Ovary (tissue), 7 donors: ENCODE measurements at regions not wholly inside any gene's neighbourhood (a gene's known extent, or its start where the extent isn't known, plus 50 kb on each side); places are given as distances from the start of the nearest gene placed in this dataset.

Source experiments
- DNase-seq, 5 donors: peaks; one replicate each; pipeline ENCODE4 v3.0.0-alpha.2; 2019 to 2020
- H3K27ac ChIP-seq, 2 donors: fragments of 200-600 bp; one replicate each; pipeline versions ENCODE4 v1.5.1 to v1.8.0; 2019 to 2022
- H3K27me3 ChIP-seq: fragments of 200-600 bp; one replicate; pipeline ENCODE4 v1.8.0; 2022
- H3K36me3 ChIP-seq: fragments of 200-600 bp; sonication (generic); one replicate; pipeline ENCODE4 v1.5.1; 2019
- H3K4me1 ChIP-seq: one replicate; pipeline ENCODE4 v1.8.1; 2013; ENCODE audit warnings: mild to moderate bottlenecking, moderate library complexity; ENCODE audit not compliant: insufficient read depth
- H3K4me3 ChIP-seq: fragments of 200-600 bp; sonication (generic); one replicate; pipeline ENCODE4 v1.5.1; 2017
- H3K9me3 ChIP-seq, 2 donors: fragments of 200-600 bp in 1 of 2; sonication (generic) in 1 of 2; one replicate each; pipeline versions ENCODE4 v1.5.1 to v1.8.1; 2013 to 2019; ENCODE audit warnings: mild to moderate bottlenecking in 1 of 2, moderate library complexity in 1 of 2
- CTCF ChIP-seq, 3 donors: fragments of 450-650 bp in 2 of 3; fragments of 200-600 bp in 1 of 3; IDR thresholded peaks; one replicate each; pipeline versions ENCODE4 v1.5.1 to v1.8.0; 2016 to 2022; ENCODE audit warnings: antibody characterized with exemption in 3 of 3, mild to moderate bottlenecking in 1 of 3
- EP300 ChIP-seq: sonication (generic); formaldehyde crosslinking; IDR thresholded peaks from one replicate; pipeline ENCODE4 v1.6.1; 2017; ENCODE audit warnings: antibody characterized with exemption
- POLR2A ChIP-seq: fragments of 450-650 bp; IDR thresholded peaks from one replicate; pipeline ENCODE4 v1.6.1; 2017; ENCODE audit warnings: antibody characterized with exemption, mild to moderate bottlenecking, moderate library complexity
- WGBS, 3 donors: extraction: QIAGEN DNeasy Blood & Tissue Kit in 1 of 3; methylation state at CpG; one replicate each; pipeline versions ENCODE4 v1.1.5 to v1.1.7; 2013 to 2017; 5-methylcytosine and 5-hydroxymethylcytosine counted together
- intact Hi-C, 4 donors: fragments of 100-400 bp; cut with DNase I; formaldehyde crosslinking; loops; one replicate each; pipeline versions ENCODE4 v1.11.0 to v1.15.1; 2022 to 2023
- donor health status: DM: no; HTN: no; CAD: no; lungs with moderate emphysema.
- donor health status: DM: no; HTN: no; CAD: no.
- donor health status: Bipolar disorder and iron deficiency.
- donor health status: DM: no; HTN: no; CAD: no.
- donor health status: DM: yes; HTN: yes; CAD: no.

- Histone ChIP-seq H3K27me3 (no peaks in the 10 kb centered on the region), H3K9me3 (no peaks in the 10 kb centered on the region), H3K4me3 (no peak overlapping the region), H3K36me3 (no peaks in the 10 kb centered on the region), H3K4me1 (no peaks in the 10 kb centered on the region), H3K27ac (no peak overlapping the region)
- DNase-seq: no peak
- intact Hi-C loops: no loop called here
- TF ChIP-seq CTCF (IDR thresholded peaks at IDR 0.05) (no peak), EP300 (no peak), POLR2A (no peak)
- WGBS, 3 donors: 51 to 74% (median 61%) methylated on average over 4 of the region's 4 CpGs
Measured at GRCh38 chr1:199956005-199956404, 71.5 kb upstream of the NR5A2 start.

- H3K27ac ChIP-seq: no peak overlapping the region
- no peak for TF ChIP-seq POLR2A
- TF ChIP-seq EP300: no peak
- no peak for TF ChIP-seq CTCF (IDR thresholded peaks at IDR 0.05)
- no peak for DNase-seq
- no peaks in the 10 kb centered on the region for H3K27me3 ChIP-seq
- H3K9me3 ChIP-seq: no peaks in the 10 kb centered on the region
- H3K4me1 ChIP-seq: no peaks in the 10 kb centered on the region
- WGBS, 3 donors: 95 to 97% (median 95%) methylated on average over 29 of the region's 29 CpGs
- H3K36me3 ChIP-seq: no peaks in the 10 kb centered on the region
- no peak overlapping the region for H3K4me3 ChIP-seq
- intact Hi-C loops: no loop called here
Measured at GRCh38 chr1:199959033-199959774, 68.3 kb upstream of the NR5A2 start.

- no peaks in the 10 kb centered on the region for H3K36me3 ChIP-seq
- no peak overlapping the region for H3K4me3 ChIP-seq
- no peak for DNase-seq
- intact Hi-C loops: no loop called here
- no peaks in the 10 kb centered on the region for H3K27me3 ChIP-seq
- H3K4me1 ChIP-seq: no peaks in the 10 kb centered on the region
- TF ChIP-seq POLR2A (no peak), EP300 (no peak), CTCF (IDR thresholded peaks at IDR 0.05) (no peak)
- no peaks in the 10 kb centered on the region for H3K9me3 ChIP-seq
- H3K27ac ChIP-seq: no peak overlapping the region
- WGBS, 3 donors: 94 to 96% (median 96%) methylated on average over 15 to 19 of the region's 19 CpGs
Measured at GRCh38 chr1:199959775-199960110, 67.8 kb upstream of the NR5A2 start.

- Histone ChIP-seq H3K4me3 (no peak overlapping the region), H3K27me3 (no peaks in the 10 kb centered on the region), H3K9me3 (no peaks in the 10 kb centered on the region), H3K36me3 (no peaks in the 10 kb centered on the region), H3K27ac (no peak overlapping the region), H3K4me1 (no peaks in the 10 kb centered on the region)
- intact Hi-C loops: no loop called here
- TF ChIP-seq POLR2A (no peak), CTCF (IDR thresholded peaks at IDR 0.05) (no peak), EP300 (no peak)
- 71 to 85% (median 79%) methylated on average over 1 of the region's 1 CpG for WGBS, 3 donors
- no peak for DNase-seq
Measured at GRCh38 chr1:199970125-199970524, 57.4 kb upstream of the NR5A2 start.
